DMS153 treated with DMSO at 0.1 percent for 48 hours (cell line): ENCODE measurements at regions not wholly inside any gene's neighbourhood (a gene's known extent, or its start where the extent isn't known, plus 50 kb on each side); places are given as distances from the start of the nearest gene placed in this dataset.
A peak's percentile ranks its signal among the peaks of the same experiment; 100 is the strongest.
"Not testable (repeated sequence)": the region's sequence is repeated elsewhere in the genome, so short reads cannot be mapped to it uniquely, and the experiment has no call there.

Experiments
- DNase-seq: peaks from one replicate; lab custom pipeline; 2025; ENCODE audit not compliant: unreplicated experiment; lab: John Stamatoyannopoulos, UW

DNA sequence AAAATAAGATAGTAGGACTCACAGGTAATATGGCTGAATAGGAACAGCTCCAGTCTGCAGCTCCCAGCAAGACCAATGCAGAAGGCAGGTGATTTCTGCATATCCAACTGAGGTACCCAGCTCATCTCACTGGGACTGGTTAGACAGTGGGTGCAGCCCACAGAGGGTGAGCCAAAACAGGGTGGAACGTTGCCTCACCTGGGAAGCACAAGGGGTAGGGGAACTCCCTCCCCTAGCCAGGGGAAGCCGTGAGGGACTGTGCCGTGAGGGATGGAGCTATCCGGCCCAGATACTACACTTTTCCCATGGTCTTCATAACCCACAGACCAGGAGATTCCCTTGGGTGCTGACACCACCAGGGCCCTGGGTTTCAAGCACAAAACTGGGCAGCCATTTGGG is 114.8 kb upstream of the GNAI1 start:
- DNase-seq: not testable (repeated sequence)

DNA sequence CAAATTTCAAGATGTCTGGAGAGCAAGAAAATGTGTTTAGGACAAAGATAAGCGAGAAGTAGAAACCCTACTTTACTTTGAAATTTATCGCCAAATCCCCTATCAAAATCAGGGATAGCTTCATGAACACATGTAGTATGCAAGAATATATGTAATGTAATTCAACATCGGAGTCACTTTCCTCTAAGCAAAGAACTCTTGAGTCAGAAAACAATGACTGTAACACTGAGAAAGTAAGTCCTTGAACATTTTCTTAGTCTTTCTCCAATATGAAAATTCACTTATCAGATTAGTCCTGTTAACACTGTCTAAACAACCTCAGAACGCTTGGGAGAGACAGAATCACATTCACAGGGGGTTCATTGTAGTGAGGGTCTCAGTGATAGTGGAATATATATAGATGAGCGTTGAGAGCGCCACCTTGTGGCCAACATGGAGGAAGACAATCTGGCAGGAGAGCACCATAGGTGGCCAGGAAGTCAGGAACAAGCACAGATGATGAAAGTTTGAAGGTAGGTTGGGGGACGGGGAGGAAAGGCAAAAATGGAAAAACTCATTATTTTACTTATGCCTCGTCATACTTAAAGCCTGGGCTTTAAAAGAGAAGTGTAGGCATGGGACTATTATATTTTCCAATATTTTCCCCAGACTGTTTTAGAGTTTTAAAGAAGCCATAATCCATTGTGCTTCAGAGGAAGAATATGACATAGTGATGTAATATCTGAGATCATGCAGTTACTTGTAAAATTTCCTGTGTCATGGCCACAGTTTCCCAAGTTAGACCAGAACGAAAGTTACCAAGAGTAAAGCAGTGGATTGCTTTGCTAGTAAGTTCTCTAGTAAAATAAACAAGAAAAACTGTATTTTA is 115.5 kb upstream of the GNAI1 start:
- peak; percentile 43 for DNase-seq

DNA sequence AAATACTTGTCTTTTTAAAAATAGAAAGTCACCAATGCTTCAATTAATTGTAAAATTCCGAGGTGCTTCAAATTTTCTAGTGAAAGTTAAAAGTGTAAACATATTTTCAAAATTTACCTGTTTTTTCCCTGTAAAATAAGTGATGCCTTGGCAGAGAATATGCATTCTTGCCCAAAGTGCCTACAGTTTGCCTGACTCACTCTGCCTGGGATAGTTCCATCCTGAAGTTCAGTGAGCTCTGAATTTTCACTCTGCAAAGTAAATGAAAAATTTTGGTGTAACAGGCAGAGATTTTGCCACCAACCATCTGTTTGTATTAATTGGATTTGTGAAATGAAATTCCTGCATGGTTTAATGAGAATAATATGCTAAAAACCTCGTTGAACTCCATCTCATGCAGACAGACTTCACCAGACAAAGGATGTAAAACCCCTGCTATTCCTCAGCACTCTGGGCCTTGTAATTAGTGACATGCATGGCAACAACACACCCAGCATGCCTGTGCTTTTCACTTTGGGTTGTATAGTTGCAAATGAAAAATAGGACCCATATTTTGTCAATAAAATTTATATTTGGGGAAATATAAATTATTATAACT is 117.4 kb upstream of the GNAI1 start:
- DNase-seq: no peak

DNA sequence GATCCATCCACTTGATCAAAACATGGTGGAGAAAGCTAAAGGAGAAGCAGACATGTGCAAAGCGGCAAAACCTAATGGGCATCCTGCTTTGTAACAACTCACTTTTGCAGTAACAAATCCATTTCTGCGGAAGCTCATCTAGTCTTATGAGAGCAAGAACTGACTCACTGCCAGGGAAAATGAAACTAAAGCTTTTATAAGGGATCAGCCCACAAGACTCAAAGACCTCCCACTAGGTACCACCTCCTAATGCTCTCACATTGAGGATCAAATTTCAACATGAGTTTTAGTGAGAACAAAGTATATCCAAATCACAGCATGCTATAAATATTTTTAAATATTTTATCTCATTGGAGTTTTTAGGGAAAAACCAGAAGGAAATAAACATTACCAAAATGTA is 120.1 kb upstream of the GNAI1 start:
- no peak for DNase-seq

DNA sequence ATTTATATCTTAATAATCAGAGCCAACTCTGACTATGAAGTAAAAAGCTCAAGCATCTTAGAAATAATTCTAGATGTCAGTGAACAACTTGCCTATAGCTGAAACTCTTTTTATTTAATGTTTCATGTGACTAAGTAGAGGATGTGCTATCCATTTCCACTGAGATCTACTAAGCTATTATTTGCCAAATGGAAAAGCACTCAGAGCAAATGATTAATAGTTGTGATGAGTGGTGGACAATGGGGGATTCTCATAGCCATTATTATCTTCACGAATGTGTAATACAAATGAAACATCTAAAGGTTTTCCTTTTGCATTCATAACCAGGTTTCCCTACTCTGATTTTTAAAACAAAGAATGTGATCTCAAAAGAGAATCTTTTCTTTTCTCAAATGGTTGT is 126.6 kb upstream of the GNAI1 start:
- DNase-seq: no peak

DNA sequence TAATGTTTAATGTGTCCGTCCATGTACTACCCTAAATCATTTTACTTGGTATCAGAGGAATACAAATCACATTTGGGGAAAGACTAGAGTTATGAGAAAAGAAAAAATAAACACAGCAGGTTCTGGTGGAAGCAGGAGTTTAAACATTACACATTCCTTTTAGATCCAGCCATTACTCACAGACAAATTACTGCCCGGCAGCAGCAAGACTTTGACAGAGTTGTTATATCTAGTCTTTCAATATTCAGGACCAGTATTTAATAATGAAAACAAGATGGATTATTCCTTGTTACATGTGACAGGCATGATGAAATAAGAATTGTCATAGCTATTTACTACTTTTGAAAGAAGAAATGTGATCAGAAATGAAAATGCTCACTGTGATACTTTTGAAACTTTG is 131.8 kb upstream of the GNAI1 start:
- no peak for DNase-seq

DNA sequence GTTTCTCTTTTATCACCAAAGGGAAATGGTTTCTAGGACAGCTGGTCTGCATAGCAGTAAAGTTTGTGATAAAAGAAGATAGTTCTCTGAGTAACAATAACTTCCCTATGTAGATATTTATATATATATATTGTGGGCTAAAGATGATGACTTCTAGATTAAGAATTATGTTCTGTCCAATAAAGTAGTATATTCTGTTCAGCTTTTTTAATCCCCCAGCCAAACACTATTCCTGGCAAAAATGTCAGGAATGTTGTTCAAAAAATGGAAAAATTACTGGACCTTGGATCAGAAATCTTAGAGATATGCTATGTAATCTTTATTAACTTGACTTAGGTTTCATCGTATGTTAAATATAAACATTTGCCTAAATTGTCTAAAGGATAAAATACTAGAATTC is 136.3 kb upstream of the GNAI1 start:
- DNase-seq: no peak

DNA sequence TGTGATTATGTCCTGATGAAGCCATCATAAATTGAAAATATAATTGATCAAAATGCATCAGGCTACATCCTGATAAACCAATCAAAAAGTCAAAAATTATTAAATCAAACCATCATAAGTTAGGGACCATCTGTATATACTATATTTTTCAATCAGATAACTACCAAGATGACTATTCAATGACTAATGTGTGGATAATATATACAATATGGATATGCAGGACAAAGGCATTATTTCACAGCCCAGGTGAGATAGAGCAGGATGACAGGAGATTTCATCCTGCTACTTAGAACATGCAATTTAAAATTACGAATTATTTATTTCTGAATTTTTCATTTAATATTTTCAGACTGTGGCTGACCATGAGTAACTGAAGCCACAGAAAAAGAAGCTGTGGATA is 137.3 kb upstream of the GNAI1 start:
- no peak for DNase-seq

DNA sequence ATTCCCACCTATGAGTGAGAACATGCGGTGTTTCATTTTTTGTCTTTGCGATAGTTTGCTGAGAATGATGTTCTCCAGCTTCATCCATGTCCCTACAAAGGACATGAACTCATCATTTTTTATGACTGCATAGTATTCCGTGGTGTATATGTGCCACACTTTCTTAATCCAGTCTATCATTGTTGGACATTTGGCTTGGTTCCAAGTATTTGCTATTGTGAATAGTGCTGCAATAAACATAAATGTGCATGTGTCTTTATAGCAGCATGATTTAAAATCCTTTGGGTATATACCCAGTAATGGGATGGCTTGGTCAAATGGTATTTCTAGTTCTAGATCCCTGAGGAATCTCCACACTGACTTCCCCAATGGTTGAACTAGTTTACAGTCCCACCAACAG is 138.9 kb upstream of the GNAI1 start:
- not testable (repeated sequence) for DNase-seq

DNA sequence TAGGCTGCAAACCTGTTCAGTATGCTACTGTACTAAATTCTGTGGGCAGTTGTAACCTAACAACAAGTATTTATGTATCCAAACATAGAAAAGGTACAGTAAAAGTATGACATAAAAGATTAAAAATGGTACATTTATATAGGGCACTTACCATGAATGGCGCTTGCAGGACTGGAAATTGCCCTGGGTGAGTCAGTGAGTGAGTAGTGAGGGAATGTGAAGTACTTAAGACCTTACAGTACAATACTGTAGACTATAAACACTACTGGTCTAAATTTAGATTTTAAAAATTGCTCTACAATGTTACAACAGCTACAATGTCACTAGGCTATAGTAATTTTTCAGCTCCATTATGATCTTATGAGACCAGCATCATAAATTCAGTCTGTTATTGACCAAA is 146.0 kb upstream of the GNAI1 start:
- no peak for DNase-seq

DNA sequence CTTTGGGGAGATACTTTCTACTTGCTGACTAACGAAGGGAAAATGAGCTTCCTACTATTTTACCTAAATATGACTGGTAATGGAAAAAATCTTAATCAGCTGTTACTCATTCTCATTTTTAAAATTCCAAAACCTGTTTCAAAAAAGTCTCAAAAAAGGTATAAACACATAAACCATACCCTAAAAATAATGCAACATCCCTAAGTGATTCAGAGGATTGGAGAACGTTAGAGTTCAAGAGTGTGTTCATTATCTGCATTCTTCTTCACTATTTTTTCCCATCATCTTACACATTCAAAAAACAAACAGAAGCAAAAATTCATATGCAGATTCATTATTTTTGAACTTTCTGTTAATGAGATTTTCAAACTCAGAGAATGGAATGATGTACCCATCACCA is 150.4 kb upstream of the GNAI1 start:
- no peak for DNase-seq

DNA sequence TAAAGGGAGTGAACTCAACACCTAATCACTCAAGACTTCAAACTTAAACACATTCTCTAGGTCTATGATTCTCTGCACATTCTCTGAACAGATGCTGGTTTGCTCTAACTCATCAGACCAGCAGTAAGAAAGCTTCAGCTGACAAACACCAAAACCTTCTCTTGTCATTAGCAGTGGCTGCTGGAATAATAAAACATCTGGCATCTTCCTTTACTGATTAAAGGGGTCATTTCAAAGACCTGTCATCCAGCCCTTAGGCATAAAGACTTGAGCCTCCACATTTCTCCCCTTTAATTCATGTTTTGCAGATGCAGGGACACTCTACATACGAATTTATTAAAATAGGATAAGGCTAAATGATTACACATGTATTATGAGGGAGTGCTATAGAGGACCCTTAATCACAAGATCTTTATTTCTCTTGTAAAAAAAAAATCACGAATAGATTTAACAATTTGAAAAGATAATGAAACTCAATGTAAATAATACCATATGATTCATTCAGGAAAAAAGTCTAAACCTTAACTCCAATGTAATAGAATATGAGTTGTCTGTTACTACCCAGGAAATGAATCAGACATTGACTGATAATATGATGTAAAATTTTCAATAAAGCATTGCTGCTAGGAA is 152.4 kb upstream of the GNAI1 start:
- DNase-seq: no peak

DNA sequence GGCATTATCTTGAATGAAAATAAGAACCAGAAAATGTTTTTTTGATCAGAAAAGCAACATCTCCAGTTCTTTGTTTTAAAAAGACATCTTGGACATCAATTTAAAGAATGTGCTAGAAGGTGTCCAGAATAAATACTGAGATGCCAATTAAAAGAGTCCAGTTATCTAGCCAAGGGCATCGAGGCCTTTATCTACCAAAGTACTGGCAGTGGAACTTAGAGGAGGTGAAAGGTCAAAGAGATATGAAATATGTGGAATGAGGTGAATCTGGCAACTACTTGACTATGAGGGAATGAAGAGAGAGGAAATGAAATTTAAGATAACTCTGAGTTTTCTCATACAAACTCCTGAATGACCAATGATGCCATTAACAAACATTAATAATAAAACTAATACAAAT is 154.3 kb upstream of the GNAI1 start:
- no peak for DNase-seq

DNA sequence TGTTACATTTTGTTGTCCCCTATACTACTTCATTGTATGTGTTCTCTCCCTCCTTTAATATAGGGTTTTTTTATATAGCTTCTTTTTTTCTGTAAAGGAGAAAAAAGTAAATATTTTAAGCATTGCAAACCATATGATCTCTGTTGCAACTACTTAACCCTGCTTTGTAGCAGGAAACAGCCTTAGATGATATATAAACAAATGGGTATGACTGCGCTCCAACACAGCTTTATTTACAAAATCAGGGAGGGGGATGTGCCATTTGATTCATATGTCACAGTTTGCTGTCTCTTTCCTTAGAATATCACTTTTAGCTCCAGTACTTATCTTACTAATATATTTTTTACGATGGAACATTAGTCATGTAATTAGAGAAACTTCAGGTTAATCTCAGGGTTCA is 155.2 kb upstream of the GNAI1 start:
- no peak for DNase-seq

DNA sequence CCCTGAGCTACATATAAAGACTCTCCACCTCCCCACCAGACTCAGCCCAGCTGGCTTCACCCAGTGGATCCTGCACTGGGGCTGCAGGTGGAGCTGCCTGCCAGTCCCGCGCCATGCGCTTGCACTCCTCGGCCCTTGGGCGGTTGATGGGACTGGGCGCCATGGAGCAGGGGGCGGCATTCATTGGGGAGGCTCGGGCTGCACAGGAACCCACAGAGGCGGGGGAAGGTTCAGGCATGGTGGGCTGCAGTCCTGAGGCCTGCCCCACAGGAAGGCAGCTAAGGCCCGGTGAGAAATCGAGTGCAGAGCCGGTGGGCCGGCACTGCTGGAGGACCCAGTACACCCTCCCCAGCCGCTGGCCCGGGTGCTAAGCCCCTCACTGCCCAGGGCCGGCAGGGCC is 157.2 kb upstream of the GNAI1 start:
- no peak for DNase-seq

DNA sequence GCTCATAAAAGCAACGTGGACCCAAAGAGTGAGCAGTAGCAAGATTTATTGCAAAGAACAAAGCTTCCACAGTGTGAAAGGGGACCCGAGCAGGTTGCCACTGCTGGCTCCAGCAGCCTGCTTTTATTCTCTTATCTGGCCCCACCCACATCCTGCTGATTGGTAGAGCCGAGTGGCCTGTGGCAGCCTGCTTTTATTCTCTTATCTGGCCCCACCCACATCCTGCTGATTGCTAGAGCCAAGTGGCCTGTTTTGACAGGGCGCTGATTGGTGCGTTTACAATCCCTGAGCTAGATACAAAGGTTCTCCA is 158.0 kb upstream of the GNAI1 start:
- not testable (repeated sequence) for DNase-seq

DNA sequence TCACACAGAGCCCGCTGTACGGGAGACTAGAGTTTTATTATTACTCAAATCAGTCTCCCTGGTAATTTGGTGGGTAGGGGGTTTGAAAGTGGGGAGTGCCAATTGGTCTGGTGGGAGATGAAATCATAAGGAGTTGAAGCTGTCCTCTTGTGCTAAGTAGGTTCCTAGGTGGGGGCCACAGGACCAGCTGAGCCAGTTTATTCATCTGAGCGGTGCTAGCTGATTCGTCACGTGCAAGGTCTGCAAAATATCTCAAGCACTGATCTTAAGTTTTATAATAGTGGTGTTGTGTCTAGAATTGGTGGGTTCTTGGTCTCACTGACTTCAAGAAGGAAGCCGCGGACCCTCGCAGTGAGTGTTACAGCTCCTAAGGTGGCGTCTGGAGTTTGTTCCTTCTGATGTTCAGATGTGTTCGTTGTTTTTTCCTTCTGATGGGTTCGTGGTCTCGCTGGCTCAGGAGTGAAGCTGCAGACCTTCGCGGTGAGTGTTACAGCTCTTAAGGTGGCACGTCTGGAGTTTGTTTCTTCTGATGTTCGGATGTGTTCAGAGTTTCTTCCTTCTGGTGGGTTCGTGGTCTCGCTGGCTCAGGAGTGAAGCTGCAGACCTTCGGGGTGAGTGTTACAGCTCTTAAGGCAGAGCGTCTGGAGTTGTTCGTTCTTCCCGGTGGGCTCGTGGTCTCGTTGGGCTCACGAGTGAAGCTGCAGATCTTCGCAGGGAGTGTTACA is 158.5 kb upstream of the GNAI1 start:
- DNase-seq: not testable (repeated sequence)

DNA sequence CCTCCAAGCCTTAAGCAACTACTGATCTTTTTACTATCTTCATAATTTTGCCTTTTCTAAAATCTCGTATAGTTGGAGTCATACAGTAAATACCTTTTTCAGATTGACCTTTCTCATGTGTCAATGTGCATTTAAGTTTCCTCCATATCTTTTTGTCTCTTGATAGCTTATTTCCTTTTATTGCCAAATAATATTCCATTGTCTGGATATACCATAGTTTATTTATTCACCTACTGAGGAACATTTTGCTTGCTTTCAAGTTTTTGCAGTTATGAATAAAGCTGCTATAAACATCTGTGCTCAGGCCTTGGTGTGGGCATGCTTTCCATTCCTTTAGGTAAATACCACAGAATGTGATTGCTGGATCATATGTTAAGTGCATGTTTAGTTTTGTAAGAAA is 161.2 kb upstream of the GNAI1 start:
- DNase-seq: no peak

DNA sequence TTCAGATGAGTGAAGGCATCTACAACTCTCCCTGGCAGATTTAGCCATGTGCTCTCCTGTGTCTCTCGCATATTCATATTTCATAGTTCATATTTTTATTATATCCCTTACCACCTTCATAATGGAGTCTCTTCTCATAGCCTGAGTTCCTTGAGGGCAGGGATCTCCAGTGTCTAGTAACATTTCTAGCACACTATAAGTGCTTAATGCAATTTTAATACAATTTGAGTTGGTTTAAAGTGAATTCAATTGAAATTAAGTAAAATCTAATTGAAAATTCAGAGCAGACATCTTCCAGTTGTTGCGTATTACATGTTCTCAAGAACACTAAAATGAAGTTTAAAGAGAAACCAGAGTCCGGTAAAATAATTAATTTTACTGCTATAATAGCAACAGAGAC is 163.6 kb upstream of the GNAI1 start:
- DNase-seq: no peak

DNA sequence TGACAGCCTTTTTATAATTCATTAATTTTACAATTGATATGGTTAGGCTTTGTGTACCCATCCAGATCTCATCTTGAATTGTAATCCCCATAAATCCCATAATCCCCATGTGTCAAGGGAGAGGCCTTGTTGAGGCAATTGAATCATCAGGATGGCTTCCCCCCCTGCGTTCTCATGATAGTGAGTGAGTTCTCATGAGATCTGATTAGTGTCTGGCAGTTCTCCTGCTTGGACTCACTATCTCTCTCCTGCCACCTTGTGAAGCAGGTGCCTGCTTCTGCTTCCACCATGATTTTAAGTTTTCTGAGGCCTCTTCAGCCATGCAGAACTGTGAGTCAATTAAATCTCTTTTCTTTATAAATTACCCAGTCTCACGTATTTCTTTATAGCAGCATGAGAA is 165.7 kb upstream of the GNAI1 start:
- no peak for DNase-seq

DNA sequence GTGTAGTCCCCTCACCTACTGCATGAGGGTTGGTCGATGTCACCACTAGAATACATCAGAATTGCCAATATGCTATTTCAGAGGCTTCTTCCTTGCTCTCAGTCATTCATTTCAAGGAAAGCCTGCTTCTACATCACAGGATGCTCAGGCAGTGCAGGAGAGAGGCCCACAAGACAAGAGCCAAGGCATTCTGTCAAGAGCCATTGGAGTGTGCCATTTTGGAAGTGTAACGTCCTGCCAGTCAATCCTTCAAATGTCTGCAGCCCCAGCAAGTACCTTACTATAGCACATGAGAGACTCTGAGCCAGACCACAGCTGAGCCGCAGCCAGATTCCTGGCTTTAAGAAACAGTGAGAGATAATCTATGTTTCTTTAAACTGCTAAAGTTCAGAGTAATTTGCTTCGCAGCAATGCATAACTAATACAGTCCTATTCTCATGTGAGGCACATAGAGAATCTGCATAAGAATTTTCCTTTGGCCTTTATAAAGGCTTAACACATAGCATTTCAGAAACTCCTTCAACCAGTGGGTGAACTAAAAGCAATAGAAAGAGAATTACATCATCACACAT is 166.5 kb upstream of the GNAI1 start:
- DNase-seq: no peak

DNA sequence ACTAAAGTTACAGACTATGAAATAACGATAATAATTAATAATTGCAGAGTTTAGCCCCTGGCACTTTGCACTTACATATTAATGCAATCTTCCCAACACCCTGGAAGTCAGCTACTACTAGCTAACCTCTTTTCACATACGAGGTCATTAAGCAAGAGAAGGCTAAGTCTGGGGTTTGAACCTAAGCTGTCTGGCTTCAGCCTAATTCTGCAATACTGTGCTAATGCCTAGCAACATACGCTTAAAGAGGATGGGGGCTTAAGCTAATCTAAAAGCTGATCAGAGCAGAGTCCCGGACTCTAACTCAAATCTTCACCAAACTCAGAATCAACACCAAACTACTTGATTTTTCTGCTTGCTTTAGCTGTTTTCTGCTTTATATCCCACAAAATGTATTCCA is 168.7 kb upstream of the GNAI1 start:
- DNase-seq: no peak
